Neural cell (in vitro differentiated cells): ENCODE measurements at regions not wholly inside any gene's neighbourhood (a gene's known extent, or its start where the extent isn't known, plus 50 kb on each side); places are given as distances from the start of the nearest gene placed in this dataset.

Experiments
- EP300 ChIP-seq: fragments of 450-650 bp; conservative IDR thresholded peaks from 2 replicates; pipeline ENCODE4 v1.6.1; 2014; ENCODE audit warnings: antibody characterized with exemption, mild to moderate bottlenecking, moderate library complexity; ENCODE audit not compliant: poor library complexity, severe bottlenecking
- EZH2 ChIP-seq: fragments of 200-600, 300-800 bp; shearing (Covaris generic), sonication (generic); IDR thresholded peaks from 2 replicates; pipeline ENCODE4 v1.6.1; 2014; ENCODE audit warnings: antibody characterized with exemption, low read length, borderline replicate concordance, mild to moderate bottlenecking; ENCODE audit not compliant: insufficient read depth, poor library complexity, severe bottlenecking
- MXI1 ChIP-seq: fragments of 450-650 bp; conservative IDR thresholded peaks from 2 replicates; pipeline ENCODE4 v1.6.1; 2014; ENCODE audit warnings: antibody characterized with exemption, mild to moderate bottlenecking; ENCODE audit not compliant: poor library complexity, severe bottlenecking
- POLR2AphosphoS5 ChIP-seq: IDR thresholded peaks from 2 replicates; pipeline ENCODE4 v1.6.1; 2012
- RAD21 ChIP-seq: fragments of 450-650 bp; conservative IDR thresholded peaks from 2 replicates; pipeline ENCODE4 v1.6.1; 2014; ENCODE audit warnings: antibody characterized with exemption, mild to moderate bottlenecking, moderate library complexity
- SMC3 ChIP-seq: fragments of 450-650 bp; conservative IDR thresholded peaks from 2 replicates; pipeline ENCODE4 v1.6.1; 2014; ENCODE audit warnings: antibody characterized with exemption, mild to moderate bottlenecking, moderate library complexity; ENCODE audit not compliant: poor library complexity
- TF ChIP-seq, protein P1 (sequence below): fragments of 450-650 bp; IDR thresholded peaks from 2 replicates; pipeline ENCODE4 v1.5.1; 2014; ENCODE audit warnings: antibody characterized with exemption, mild to moderate bottlenecking, moderate library complexity; ENCODE audit not compliant: poor library complexity, severe bottlenecking
- TF ChIP-seq, protein P2 (sequence below): IDR thresholded peaks from 2 replicates; pipeline ENCODE4 v1.6.1; 2012; ENCODE audit warnings: borderline replicate concordance

DNA sequence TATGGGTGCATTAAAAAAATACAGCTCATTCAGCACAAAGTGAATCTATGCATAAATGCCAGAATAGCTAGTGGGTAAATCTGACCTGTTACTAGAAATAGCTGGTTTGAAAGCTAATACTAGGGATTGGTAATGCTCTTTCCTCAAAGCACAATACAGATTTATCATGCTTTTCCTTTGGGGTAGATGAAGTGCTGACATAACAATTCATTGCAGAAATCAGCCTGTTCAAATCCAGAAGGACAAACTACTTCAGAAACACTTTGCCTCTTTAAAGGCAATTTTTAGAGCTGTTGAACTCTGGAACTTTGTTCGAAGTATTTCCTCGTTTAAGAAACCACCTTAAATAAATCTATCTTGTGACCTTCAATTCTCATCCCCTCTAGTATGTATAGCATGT lies 957.9 kb downstream of the ARAP2 start:
- TF ChIP-seq, protein P1, sequence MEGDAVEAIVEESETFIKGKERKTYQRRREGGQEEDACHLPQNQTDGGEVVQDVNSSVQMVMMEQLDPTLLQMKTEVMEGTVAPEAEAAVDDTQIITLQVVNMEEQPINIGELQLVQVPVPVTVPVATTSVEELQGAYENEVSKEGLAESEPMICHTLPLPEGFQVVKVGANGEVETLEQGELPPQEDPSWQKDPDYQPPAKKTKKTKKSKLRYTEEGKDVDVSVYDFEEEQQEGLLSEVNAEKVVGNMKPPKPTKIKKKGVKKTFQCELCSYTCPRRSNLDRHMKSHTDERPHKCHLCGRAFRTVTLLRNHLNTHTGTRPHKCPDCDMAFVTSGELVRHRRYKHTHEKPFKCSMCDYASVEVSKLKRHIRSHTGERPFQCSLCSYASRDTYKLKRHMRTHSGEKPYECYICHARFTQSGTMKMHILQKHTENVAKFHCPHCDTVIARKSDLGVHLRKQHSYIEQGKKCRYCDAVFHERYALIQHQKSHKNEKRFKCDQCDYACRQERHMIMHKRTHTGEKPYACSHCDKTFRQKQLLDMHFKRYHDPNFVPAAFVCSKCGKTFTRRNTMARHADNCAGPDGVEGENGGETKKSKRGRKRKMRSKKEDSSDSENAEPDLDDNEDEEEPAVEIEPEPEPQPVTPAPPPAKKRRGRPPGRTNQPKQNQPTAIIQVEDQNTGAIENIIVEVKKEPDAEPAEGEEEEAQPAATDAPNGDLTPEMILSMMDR = no peak
- TF ChIP-seq, protein P2, sequence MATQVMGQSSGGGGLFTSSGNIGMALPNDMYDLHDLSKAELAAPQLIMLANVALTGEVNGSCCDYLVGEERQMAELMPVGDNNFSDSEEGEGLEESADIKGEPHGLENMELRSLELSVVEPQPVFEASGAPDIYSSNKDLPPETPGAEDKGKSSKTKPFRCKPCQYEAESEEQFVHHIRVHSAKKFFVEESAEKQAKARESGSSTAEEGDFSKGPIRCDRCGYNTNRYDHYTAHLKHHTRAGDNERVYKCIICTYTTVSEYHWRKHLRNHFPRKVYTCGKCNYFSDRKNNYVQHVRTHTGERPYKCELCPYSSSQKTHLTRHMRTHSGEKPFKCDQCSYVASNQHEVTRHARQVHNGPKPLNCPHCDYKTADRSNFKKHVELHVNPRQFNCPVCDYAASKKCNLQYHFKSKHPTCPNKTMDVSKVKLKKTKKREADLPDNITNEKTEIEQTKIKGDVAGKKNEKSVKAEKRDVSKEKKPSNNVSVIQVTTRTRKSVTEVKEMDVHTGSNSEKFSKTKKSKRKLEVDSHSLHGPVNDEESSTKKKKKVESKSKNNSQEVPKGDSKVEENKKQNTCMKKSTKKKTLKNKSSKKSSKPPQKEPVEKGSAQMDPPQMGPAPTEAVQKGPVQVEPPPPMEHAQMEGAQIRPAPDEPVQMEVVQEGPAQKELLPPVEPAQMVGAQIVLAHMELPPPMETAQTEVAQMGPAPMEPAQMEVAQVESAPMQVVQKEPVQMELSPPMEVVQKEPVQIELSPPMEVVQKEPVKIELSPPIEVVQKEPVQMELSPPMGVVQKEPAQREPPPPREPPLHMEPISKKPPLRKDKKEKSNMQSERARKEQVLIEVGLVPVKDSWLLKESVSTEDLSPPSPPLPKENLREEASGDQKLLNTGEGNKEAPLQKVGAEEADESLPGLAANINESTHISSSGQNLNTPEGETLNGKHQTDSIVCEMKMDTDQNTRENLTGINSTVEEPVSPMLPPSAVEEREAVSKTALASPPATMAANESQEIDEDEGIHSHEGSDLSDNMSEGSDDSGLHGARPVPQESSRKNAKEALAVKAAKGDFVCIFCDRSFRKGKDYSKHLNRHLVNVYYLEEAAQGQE = no peak
- TF ChIP-seq SMC3 (no peak), RAD21 (no peak), EZH2 (no peak), MXI1 (no peak), POLR2AphosphoS5 (no peak), EP300 (no peak)
